ENCODE measurements at regions not wholly inside any gene's neighbourhood (a gene's known extent, or its start where the extent isn't known, plus 50 kb on each side); places are given as distances from the start of the nearest gene placed in this dataset.

DNA sequence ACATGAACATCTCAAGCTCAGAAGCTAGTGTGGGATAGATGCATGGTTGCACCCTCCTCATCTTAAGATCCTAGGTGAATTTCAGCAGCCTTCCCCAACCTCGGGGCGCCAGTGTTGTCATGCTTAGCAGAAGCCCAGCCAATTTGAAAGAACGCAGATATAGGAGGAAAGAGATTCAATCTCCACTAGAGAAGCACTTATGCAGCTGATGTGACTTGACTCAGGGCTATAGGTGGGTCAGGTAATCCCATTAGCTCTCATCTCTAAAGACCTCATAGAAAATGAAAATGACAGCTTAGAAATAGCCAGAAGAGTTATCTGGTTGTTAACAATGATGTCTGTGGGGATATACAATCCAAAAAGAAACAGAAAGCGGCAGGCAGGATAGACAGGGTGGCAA lies 310.5 kb downstream of the GPAM start:
- TF ChIP-seq, protein P1, sequence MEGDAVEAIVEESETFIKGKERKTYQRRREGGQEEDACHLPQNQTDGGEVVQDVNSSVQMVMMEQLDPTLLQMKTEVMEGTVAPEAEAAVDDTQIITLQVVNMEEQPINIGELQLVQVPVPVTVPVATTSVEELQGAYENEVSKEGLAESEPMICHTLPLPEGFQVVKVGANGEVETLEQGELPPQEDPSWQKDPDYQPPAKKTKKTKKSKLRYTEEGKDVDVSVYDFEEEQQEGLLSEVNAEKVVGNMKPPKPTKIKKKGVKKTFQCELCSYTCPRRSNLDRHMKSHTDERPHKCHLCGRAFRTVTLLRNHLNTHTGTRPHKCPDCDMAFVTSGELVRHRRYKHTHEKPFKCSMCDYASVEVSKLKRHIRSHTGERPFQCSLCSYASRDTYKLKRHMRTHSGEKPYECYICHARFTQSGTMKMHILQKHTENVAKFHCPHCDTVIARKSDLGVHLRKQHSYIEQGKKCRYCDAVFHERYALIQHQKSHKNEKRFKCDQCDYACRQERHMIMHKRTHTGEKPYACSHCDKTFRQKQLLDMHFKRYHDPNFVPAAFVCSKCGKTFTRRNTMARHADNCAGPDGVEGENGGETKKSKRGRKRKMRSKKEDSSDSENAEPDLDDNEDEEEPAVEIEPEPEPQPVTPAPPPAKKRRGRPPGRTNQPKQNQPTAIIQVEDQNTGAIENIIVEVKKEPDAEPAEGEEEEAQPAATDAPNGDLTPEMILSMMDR (IDR thresholded peaks at IDR 0.05) = no peak
- no peak for TF ChIP-seq POLR2A (IDR thresholded peaks at IDR 0.05)
